Transverse colon (tissue), 4 donors: ENCODE measurements at regions not wholly inside any gene's neighbourhood (a gene's known extent, or its start where the extent isn't known, plus 50 kb on each side); places are given as distances from the start of the nearest gene placed in this dataset.
"Not testable (repeated sequence)": the region's sequence is repeated elsewhere in the genome, so short reads cannot be mapped to it uniquely, and the experiment has no call there.

Experiments used
- EP300 ChIP-seq: sonication (generic); formaldehyde crosslinking; IDR thresholded peaks from one replicate; pipeline ENCODE4 v1.6.1; 2017; ENCODE audit warnings: antibody characterized with exemption, low read depth
- POLR2A ChIP-seq: fragments of 450-650 bp; IDR thresholded peaks from one replicate; pipeline ENCODE4 v1.6.1; 2016; ENCODE audit warnings: antibody characterized with exemption, mild to moderate bottlenecking, moderate library complexity
- POLR2AphosphoS5 ChIP-seq, 3 donors: sonication (generic); formaldehyde crosslinking; IDR thresholded peaks; one replicate each; pipeline ENCODE4 v1.6.1; 2016; ENCODE audit warnings: antibody characterized with exemption in 3 of 3
- TF ChIP-seq, protein P1 (sequence below), 5 experiments: fragments of 200-600 bp in 3 of 5; fragments of 450-650 bp in 2 of 5; sonication (generic) in 3 of 5; IDR thresholded peaks; 1 replicate in 2 of 5; 2 replicates in 3 of 5; pipeline ENCODE4 v1.5.1; 2016 to 2017; ENCODE audit warnings: antibody characterized with exemption in 5 of 5, inconsistent platforms in 3 of 5, mild to moderate bottlenecking in 2 of 5, moderate library complexity in 1 of 5

DNA sequence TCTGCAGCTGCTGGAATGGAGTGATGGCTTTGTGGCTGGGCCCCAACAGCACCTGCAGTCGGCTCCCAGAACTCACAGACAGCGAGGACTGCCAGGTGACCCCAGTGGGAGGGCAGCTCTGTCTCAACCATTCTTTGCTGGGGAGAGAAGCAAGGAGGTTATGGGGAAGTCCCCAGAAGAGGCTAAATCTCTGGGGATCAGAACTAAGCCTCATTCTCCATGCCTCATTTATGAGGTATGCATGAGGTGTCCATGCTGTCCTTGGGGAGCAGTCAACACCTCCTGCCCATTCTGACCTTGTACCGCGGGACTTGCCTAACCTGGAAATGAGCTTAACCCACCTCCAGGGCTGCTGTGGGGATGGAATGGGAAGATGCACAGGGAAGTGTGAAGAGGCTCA lies 111.5 kb upstream of the MTLN start:
- TF ChIP-seq, protein P1, sequence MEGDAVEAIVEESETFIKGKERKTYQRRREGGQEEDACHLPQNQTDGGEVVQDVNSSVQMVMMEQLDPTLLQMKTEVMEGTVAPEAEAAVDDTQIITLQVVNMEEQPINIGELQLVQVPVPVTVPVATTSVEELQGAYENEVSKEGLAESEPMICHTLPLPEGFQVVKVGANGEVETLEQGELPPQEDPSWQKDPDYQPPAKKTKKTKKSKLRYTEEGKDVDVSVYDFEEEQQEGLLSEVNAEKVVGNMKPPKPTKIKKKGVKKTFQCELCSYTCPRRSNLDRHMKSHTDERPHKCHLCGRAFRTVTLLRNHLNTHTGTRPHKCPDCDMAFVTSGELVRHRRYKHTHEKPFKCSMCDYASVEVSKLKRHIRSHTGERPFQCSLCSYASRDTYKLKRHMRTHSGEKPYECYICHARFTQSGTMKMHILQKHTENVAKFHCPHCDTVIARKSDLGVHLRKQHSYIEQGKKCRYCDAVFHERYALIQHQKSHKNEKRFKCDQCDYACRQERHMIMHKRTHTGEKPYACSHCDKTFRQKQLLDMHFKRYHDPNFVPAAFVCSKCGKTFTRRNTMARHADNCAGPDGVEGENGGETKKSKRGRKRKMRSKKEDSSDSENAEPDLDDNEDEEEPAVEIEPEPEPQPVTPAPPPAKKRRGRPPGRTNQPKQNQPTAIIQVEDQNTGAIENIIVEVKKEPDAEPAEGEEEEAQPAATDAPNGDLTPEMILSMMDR (IDR thresholded peaks at IDR 0.05) = not testable (repeated sequence)
- not testable (repeated sequence) for TF ChIP-seq POLR2A; EP300; POLR2AphosphoS5 (IDR thresholded peaks at IDR 0.05)
